H9 (cell line): ENCODE measurements at regions not wholly inside any gene's neighbourhood (a gene's known extent, or its start where the extent isn't known, plus 50 kb on each side); places are given as distances from the start of the nearest gene placed in this dataset.

Experiments
- DNase-seq: peaks from one replicate; pipeline ENCODE4 v3.0.0-alpha.2; 2017
- H2AFZ ChIP-seq: one replicate; pipeline ENCODE4 v1.6.1; 2013; ENCODE audit warnings: mild to moderate bottlenecking, low read length, control low read depth, moderate library complexity
- H2AK5ac ChIP-seq: 2 replicates; pipeline ENCODE4 v1.6.1; 2013; ENCODE audit warnings: low read length, control low read depth, mixed read lengths; ENCODE audit not compliant: insufficient read length
- H2BK120ac ChIP-seq: one replicate; pipeline ENCODE4 v1.6.1; 2013; ENCODE audit warnings: low read depth, mild to moderate bottlenecking, low read length, control low read depth, inconsistent platforms; ENCODE audit not compliant: poor library complexity, severe bottlenecking
- H2BK12ac ChIP-seq: 2 replicates; pipeline ENCODE4 v1.6.1; 2013; ENCODE audit warnings: low read length, control low read depth, mixed read lengths, low read depth; ENCODE audit not compliant: insufficient read length
- H2BK15ac ChIP-seq: 2 replicates; pipeline ENCODE4 v1.6.1; 2013; ENCODE audit warnings: low read depth, low read length, control low read depth
- H2BK20ac ChIP-seq: one replicate; pipeline ENCODE4 v1.6.1; 2013; ENCODE audit warnings: low read depth, mild to moderate bottlenecking, low read length, control low read depth, inconsistent platforms; ENCODE audit not compliant: poor library complexity, severe bottlenecking
- H2BK5ac ChIP-seq: 2 replicates; pipeline ENCODE4 v1.6.1; 2013; ENCODE audit warnings: low read length, control low read depth, mixed read lengths; ENCODE audit not compliant: insufficient read length
- H3K14ac ChIP-seq: 2 replicates; pipeline ENCODE4 v1.6.1; 2013; ENCODE audit warnings: low read length, control low read depth; ENCODE audit not compliant: insufficient read depth
- H3K18ac ChIP-seq: 2 replicates; pipeline ENCODE4 v1.6.1; 2013; ENCODE audit warnings: low read depth, mild to moderate bottlenecking, mixed read lengths, low read length, control low read depth; ENCODE audit not compliant: insufficient read length
- H3K23ac ChIP-seq: 2 replicates; pipeline ENCODE4 v1.6.1; 2013; ENCODE audit warnings: low read length, control low read depth, mixed read lengths, low read depth; ENCODE audit not compliant: insufficient read length
- H3K23me2 ChIP-seq: 2 replicates; pipeline ENCODE4 v1.6.1; 2013; ENCODE audit warnings: low read depth, mild to moderate bottlenecking, mixed read lengths, low read length, control low read depth; ENCODE audit not compliant: insufficient read length, poor library complexity, severe bottlenecking
- H3K27ac ChIP-seq: 2 replicates; pipeline ENCODE4 v1.5.1; 2013; ENCODE audit warnings: low read length, control low read depth, mixed read lengths, low read depth; ENCODE audit not compliant: insufficient read length
- H3K27me3 ChIP-seq: 2 replicates; pipeline ENCODE4 v1.6.1; 2013; ENCODE audit warnings: low read length, control low read depth, inconsistent platforms; ENCODE audit not compliant: insufficient read depth
- H3K4ac ChIP-seq: 2 replicates; pipeline ENCODE4 v1.6.1; 2013; ENCODE audit warnings: low read depth, mild to moderate bottlenecking, control low read depth, inconsistent platforms, low read length, moderate library complexity
- H3K4me1 ChIP-seq: 2 replicates; pipeline ENCODE4 v1.6.1; 2013; ENCODE audit warnings: low read length, control low read depth, inconsistent platforms; ENCODE audit not compliant: insufficient read depth
- H3K4me2 ChIP-seq: 2 replicates; pipeline ENCODE4 v1.6.1; 2013; ENCODE audit warnings: low read length, control low read depth, mixed read lengths; ENCODE audit not compliant: insufficient read length, insufficient read depth
- H3K56ac ChIP-seq: 2 replicates; pipeline ENCODE4 v1.6.1; 2013; ENCODE audit warnings: low read depth, mild to moderate bottlenecking, mixed read lengths, low read length, control low read depth; ENCODE audit not compliant: insufficient read length
- H3K79me1 ChIP-seq: 2 replicates; pipeline ENCODE4 v1.6.1; 2013; ENCODE audit warnings: low read depth, mild to moderate bottlenecking, moderate library complexity, low read length, control low read depth, inconsistent platforms; ENCODE audit not compliant: insufficient read depth, poor library complexity, severe bottlenecking
- H3K79me2 ChIP-seq: 2 replicates; pipeline ENCODE4 v1.6.1; 2013; ENCODE audit warnings: low read length, control low read depth, inconsistent platforms; ENCODE audit not compliant: insufficient read depth
- H3K9ac ChIP-seq: 2 replicates; pipeline ENCODE4 v1.6.1; 2013; ENCODE audit warnings: low read length, control low read depth, mixed read lengths; ENCODE audit not compliant: insufficient read length; ENCODE audit errors: extremely low read depth
- H3K9me3 ChIP-seq: one replicate; pipeline ENCODE4 v1.6.1; 2013; ENCODE audit warnings: low read depth, low read length, inconsistent platforms; ENCODE audit not compliant: control insufficient read depth
- H3T11ph ChIP-seq: one replicate; pipeline ENCODE4 v1.6.1; 2013; ENCODE audit warnings: mild to moderate bottlenecking, low read length, control low read depth, inconsistent platforms
- H4K20me1 ChIP-seq: one replicate; pipeline ENCODE4 v1.6.1; 2013; ENCODE audit not compliant: control insufficient read depth, insufficient read length, insufficient read depth
- H4K5ac ChIP-seq: 2 replicates; pipeline ENCODE4 v1.6.1; 2013; ENCODE audit warnings: low read depth, mild to moderate bottlenecking, mixed read lengths, low read length, control low read depth; ENCODE audit not compliant: insufficient read length
- H4K8ac ChIP-seq: replicated peaks from 2 replicates; pipeline ENCODE4 v1.6.1; 2013; ENCODE audit warnings: low read length, control low read depth, mixed read lengths, low read depth; ENCODE audit not compliant: insufficient read length
- H4K91ac ChIP-seq: 2 replicates; pipeline ENCODE4 v1.6.1; 2013; ENCODE audit warnings: low read depth, mild to moderate bottlenecking, moderate library complexity, mixed read lengths, low read length, control low read depth; ENCODE audit not compliant: insufficient read length
- H3K27ac Mint-ChIP-seq, 3 experiments: 2 replicates in 2 of 3; 3 replicates in 1 of 3; pipeline ENCODE4 v1.8.0; 2020 to 2021; ENCODE audit warnings: mixed read lengths in 3 of 3, mild to moderate bottlenecking in 1 of 3, moderate library complexity in 1 of 3
- H3K27me3 Mint-ChIP-seq: 2 replicates; pipeline ENCODE4 v1.8.0; 2021; ENCODE audit warnings: low read depth, mild to moderate bottlenecking, moderate library complexity, mixed read lengths
- H3K36me3 Mint-ChIP-seq, 3 experiments: 2 replicates in 2 of 3; 3 replicates in 1 of 3; pipeline ENCODE4 v1.8.0; 2020 to 2021; ENCODE audit warnings: low read depth in 3 of 3, mixed read lengths in 3 of 3; ENCODE audit not compliant: insufficient read depth in 1 of 3
- H3K4me1 Mint-ChIP-seq, 2 experiments: 2 replicates each; pipeline ENCODE4 v1.8.0; 2020; ENCODE audit warnings: mixed read lengths in 2 of 2
- H3K4me3 Mint-ChIP-seq, 2 experiments: 2 replicates in 1 of 2; 3 replicates in 1 of 2; pipeline ENCODE4 v1.8.0; 2020 to 2021; ENCODE audit warnings: mild to moderate bottlenecking in 2 of 2, mixed read lengths in 2 of 2, moderate library complexity in 1 of 2
- H3K9me3 Mint-ChIP-seq, 2 experiments: 2 replicates in 1 of 2; 3 replicates in 1 of 2; pipeline ENCODE4 v1.8.0; 2020; ENCODE audit warnings: mild to moderate bottlenecking in 2 of 2, mixed read lengths in 2 of 2, moderate library complexity in 1 of 2
- CTCF ChIP-seq: fragments of 200-600 bp; sonication (generic); conservative IDR thresholded peaks from 3 replicates; pipeline ENCODE4 v1.8.0; 2021; ENCODE audit warnings: antibody characterized with exemption, mild to moderate bottlenecking
- WGBS: extraction: QIAGEN DNeasy Blood & Tissue Kit; methylation state at CpG from one replicate; pipeline ENCODE4 v1.1.7; 2013; ENCODE audit warnings: missing lambda C conversion rate, low lambda C conversion rate, mixed read lengths; ENCODE audit not compliant: insufficient read length; ENCODE audit errors: extremely low coverage; 5-methylcytosine and 5-hydroxymethylcytosine counted together

GRCh38 chr10:121213437-121213836 is 362.3 kb downstream of the WDR11 start:
- Histone ChIP-seq H3K4me1 (no peaks in the 10 kb centered on the region), H2BK5ac (no peak overlapping the region), H3K4me2 (no peak overlapping the region), H3K56ac (no peak overlapping the region), H4K5ac (no peak overlapping the region), H3K9ac (no peak overlapping the region), H2BK20ac (no peak overlapping the region), H3K9me3 (no peaks in the 10 kb centered on the region), H4K91ac (no peak overlapping the region), H2BK15ac (no peak overlapping the region), H3K18ac (no peak overlapping the region), H3K4ac (no peak overlapping the region), H3T11ph (no peak overlapping the region), H4K20me1 (no peaks in the 10 kb centered on the region), H3K79me2 (no peaks in the 10 kb centered on the region), H2BK120ac (no peak overlapping the region), H4K8ac (no peak overlapping the region), H3K14ac (no peak overlapping the region), H3K23ac (no peak overlapping the region), H3K27ac (no peak overlapping the region), H3K79me1 (no peaks in the 10 kb centered on the region), H3K27me3 (no peaks in the 10 kb centered on the region), H2AK5ac (no peak overlapping the region), H3K23me2 (no peaks in the 10 kb centered on the region), H2AFZ (no peak overlapping the region), H2BK12ac (no peak overlapping the region)
- Mint-ChIP-seq H3K27ac (no peak overlapping the region), H3K27me3 (peaks cover 5% of the 10 kb centered on the region; the same call in 1 of the 2 replicates), H3K4me3 (no peak overlapping the region), H3K36me3 (no peaks in the 10 kb centered on the region), H3K4me1 (0 out of 4 replicates have a peak, but pooled peaks cover 0 to 2% of the 10 kb centered on the region in 2 experiments), H3K9me3 (no peaks in the 10 kb centered on the region)
- WGBS: no CpG with 5 or more reads among the region's 4 CpGs
- no peak for DNase-seq
- no peak for TF ChIP-seq CTCF
